HG02571 (cell line): ENCODE measurements at regions not wholly inside any gene's neighbourhood (a gene's known extent, or its start where the extent isn't known, plus 50 kb on each side); places are given as distances from the start of the nearest gene placed in this dataset.
"Not testable (repeated sequence)": the region's sequence is repeated elsewhere in the genome, so short reads cannot be mapped to it uniquely, and the experiment has no call there.

Experiments
- ATAC-seq: cut with Tn5 transposase; IDR thresholded peaks from one replicate; pipeline ENCODE4 v1.9.1; 2021; ENCODE audit warnings: mild to moderate bottlenecking, moderate library complexity; ENCODE audit not compliant: unreplicated experiment

DNA sequence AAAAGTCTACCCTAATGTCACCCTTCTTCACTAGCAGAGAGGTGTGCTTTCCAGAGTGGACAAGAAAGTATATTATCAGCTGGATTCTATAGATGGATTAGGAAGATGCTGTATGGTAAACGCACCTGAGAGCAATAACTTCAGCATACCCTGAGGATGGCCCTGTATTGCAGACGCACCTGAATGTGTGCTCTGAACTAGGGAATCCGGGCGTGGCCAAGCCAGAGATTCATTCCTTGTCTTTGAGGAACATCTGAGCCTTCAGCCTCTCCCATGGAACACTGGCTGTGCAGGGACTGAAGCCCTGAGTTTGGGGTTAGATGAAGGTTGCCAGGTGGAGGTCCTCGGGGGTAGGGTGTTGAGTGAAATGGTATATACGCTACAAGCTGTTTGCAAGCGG lies 66.2 kb upstream of the NFE2L3 start:
- ATAC-seq, result no peak

DNA sequence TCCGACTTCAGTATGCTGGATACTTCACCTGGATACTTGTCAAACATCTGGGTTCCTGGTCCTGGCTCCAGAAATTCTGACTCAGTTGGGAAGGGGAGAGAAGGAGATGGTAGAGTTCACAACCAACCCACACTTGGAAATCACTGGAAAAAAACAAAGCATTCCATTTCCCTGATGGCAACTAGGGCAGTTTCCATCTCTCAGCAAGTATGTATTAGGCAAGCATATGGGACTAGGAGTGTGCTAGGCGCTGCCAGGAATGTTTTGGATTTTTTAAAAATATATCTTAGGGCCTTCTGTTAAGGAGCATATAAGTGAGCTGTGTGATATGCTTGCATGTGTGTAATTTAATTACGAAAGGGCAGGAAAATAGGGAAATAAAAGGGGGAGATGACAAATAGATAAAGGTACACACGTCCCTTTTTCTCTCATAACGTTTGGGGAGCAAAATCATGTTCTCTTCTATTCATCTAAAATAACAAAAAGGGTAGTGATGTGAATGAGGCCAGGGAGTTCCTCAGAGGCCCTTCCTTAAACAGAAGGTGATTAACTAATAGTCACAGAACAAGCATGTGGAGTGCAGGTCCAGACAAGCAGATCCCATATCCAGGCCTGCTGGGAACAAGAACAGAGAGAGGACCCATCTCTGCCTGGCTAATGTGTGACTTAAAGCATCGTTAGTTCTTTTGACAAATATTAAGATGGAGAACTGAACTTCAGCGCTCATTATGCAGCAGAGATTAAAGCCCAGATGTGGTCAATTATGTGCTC lies 64.5 kb upstream of the NFE2L3 start:
- ATAC-seq, result no peak

DNA sequence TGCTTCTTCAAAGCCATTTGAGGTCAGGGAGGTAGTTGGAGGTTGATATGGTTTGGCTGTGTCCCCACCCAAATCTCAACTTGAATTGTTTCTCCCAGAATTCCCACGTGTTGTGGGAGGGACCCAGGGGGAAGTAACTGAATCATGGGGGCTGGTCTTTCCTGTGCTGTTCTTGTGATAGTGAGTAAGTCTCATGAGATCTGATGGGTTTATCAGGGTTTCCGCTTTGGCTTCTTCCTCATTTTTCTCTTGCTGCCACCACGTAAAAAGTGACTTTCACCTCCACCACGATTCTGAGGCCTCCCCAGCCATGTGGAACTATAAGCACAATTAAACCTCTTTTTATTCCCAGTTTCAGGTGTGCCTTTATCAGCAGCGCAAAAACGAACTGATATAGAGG lies 62.5 kb upstream of the NFE2L3 start:
- not testable (repeated sequence) for ATAC-seq

DNA sequence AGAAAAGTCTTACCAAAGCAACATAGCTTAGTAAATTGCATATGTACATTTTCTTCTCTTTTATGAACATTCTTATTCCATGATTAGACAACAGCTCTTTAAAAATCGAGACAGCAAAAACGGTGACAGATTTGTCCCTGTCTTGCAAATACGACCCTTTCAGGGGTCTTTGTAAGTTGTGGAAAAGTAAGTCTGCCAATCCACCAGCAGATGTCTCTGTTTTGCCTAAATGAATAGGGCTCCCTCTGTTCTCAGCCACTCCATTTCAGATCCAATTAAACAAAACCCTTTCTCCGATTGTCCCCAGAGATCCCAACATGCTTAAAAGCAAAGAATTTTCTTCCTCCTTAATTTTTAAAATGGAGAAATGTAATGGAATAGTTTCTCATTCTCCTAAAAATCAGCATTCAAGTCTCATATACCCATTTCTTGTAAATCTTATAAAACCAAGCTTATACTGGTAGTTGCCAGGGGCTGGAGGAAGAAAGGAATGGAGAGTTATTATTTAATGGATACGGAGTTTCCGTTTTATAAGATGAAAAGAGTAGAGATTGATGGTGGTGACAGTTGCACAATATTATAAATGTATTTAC lies 61.0 kb upstream of the NFE2L3 start:
- no peak for ATAC-seq

DNA sequence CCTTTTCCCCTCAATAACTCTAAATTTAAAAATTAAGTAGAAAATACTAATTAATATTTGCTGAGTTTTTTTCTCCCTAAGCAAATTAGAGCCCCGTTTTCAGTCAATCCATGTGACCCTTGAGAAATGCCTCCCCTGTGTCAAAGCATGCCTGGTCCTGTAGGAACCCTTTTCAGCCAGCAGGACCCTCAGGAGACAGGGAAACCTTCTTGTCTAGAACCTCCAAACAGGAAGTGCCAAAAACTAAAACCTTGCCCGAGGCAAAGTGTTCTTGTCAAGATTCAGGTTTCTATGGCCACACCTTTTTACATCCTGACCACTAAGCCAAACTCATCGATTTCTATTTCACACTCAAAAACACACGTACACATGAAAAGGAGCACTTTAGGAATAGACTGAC lies 60.1 kb upstream of the NFE2L3 start:
- no peak for ATAC-seq

DNA sequence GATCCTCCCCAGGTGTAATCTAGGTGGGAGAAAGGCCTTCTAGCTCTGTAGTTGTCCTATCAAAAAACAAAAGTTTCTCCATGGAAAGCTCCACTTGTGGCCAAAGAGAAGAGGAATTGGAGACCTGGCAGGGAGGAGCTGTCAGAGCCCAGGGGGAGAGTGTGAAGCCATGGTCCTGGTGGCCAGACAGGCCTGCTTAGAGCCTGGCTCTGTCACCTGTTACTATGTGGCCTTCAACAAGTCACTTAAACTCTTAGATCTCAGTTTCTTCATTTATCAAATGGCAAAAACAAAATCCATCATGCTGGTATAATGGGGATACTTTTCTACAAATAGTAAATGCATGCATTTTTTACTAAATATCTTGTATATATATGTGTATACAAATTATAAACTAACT lies 59.0 kb upstream of the NFE2L3 start:
- no peak for ATAC-seq

DNA sequence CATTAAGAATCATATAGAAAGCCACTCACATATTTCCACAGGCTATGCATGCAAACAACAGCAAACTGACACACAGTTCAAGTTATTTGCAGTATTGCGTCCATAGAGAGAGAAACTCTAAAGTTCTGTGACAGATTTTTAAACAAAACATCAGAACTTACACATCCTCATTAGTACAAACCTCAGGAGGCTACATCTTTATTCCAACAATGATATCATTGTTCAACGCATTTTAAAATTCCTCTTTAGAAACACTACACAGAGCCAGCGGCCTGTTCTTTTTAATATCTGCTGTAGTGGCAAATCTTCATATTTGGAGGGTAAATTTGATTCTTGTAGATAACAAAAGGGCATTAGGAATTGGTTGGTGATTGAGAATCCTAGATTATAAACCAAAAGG lies 55.9 kb upstream of the NFE2L3 start:
- ATAC-seq, result no peak

DNA sequence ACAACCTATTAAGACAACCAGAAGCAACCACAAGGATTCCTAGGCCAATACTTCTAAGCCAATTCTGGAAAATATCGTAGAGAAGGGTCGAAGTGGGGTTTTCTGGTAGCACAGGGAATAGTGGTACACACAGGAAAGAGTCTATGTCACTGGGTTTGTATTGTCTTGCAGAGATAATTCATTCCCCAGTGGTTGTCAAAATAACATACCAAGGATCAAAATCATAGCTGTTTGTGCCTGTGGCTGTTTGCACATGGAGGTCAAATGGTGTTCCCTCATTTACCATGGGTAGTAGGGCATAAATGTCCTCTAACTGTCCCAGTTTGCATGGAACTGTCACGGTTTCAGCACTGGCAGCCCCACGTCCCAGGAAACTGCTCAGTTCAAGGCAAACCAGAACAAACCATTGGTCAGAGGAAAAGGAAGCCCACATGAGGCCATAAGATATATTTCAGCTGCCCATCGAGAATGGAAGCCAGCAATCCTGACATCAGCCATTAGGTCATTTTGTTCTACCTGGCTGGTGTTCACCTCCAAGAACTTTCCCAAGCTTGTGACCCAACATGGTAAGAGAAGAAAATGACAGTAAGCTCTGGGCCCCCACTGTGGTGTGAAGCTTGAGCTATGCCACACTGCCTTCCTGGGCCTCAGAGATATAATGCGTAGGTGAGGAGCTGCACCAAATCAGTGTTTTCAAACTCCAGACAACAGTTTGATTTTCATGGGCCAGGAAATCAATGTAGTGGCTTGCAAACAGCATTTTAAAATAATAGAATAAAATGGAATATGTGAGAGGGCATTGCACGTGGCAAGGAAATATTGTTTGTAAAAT lies 53.9 kb upstream of the NFE2L3 start:
- ATAC-seq, result no peak

DNA sequence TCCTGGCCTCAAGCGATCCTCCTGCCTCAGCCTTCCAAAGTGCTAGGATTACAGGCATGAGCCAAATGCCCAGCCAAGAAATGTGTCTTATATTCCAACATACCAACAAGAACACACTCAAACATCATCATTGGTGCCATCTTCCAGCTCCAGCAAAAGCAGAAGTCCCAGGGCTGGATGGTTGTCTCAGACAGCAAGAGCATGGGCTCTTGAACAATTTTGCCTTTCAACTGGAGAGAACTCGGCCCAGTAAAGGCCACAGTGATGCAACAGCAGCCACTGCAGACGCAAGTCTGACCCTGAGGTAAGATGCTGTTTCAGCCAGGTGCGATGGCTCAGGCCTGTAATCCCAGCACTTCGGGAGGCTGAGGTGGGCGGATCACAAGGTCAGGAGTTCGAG lies 52.8 kb upstream of the NFE2L3 start:
- ATAC-seq, result no peak

DNA sequence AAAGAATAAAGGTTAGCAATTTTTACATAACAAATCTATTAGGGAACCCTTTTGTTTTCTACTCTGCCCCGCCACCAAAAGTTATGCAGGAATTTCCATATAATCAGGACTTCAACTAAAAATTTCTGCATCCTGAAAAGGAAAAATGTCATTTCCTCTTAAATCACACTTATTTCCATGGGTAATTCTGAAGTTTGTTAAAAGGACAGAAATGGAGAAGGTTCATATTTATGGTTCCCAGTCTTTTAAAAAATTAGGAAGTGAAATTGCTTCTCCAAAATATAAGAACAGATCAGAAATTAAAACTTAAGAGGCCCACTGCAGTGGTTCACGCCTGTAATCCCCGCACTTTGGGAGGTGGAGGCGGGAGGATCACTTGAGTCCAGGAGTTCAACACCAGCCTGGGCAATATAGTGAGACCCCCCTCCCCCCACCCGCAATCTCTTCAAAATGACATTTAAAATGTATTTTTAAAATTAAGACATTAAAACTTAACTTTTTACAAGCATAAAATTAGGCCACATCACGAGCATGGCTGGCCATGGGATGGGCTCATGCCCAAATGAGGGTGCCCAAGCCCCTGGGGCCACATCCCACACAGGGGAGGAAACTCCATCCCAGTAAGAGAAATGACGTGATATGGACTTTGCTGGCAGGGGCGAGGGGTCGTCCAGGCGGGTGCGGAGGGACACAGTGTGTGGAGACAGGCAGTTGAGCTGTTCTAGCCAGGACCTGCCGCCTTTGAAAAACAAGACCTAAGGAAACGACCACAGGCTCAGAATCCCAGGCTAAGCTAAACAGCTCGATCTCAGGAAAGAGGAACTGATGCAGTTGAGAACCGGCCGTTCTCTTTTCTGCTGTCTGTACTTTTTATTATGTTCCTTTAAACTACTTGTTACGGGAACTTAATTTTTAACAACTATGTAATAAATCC lies 51.3 kb upstream of the NFE2L3 start:
- ATAC-seq, result no peak

DNA sequence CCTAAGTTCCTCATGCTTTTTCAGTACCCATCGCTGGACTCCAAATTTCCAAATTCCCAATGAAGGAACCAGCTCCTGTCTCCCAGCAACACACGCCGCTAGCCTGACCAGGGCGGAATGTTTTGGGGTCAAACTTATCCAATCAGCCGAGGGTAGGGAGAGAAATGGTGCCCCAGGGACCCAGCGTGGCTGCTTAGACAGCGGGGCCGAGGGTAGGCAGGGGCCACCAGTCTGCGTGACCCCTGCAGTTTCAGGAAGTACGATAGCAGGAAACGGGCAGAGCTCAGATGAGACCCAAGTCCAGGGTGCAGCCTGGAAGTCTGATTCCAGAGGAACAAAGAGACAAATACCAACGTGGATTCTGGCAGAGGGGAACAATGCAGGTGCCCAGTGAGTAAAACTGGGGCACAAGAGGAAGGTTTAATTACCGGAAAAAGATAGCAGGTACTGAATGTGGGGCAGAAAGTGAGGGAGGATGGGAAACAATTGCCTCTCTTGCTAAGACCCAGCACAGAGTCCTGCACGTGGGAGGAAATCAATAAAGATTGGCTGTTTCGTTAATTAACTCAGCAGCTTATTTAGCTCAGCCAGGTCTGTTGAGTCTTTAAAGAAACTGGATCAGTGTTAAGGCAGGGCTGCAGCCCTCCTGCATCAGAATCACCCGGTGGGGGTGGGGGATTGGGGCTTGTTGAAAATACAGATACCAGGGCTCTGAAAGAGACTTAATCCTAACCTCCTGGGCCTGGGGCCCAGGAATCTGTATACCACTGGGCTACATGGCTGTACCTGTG lies 50.4 kb upstream of the NFE2L3 start:
- no peak for ATAC-seq

DNA sequence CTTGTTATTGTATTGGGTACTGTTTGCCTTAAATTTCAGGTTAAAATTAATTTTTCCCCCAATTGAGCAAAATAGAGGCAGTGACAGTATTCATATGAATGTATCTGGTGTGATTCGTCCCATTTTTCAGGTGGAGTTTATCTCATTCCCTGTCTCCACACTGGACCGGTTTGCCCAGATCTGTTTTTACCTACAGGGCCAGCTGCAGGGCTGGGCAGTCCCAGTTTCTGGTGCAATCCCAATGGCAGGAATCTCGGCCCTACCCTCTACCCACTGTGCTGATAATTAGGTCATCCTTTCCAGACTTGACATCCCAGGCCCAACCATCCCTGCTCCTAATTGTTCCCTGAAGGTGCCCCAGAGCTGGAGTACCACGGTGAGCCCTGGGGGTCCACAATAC lies 49.8 kb upstream of the NFE2L3 start:
- no peak for ATAC-seq
